ENCODE measurements at regions not wholly inside any gene's neighbourhood (a gene's known extent, or its start where the extent isn't known, plus 50 kb on each side); places are given as distances from the start of the nearest gene placed in this dataset.
A peak's percentile ranks its signal among the peaks of the same experiment; 100 is the strongest.

DNA sequence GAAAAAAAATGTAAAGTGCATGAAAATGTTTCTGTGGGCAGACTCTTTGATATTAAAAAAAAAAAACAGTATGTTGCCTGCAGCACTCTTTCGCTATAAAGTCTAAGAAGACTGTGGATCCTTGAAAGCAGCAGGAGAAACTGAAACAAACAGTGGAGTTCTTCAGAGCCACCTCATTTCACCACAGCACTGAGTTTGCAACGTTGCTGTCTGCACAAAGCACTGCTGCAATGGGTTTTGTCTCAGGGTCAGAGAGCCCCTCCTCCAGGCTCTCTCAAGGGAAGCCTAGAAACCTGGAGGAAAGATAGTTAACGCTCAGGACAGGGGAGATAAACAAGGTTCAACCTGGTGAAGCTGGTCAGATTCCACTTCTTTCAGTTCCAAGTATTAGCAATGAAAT is 248.7 kb downstream of the EFNB2 start:
- H2AFZ ChIP-seq (ENCODE audit: low read length), result peak overlapping the region; percentile 18; the same call in 1 of the 2 replicates
- POLR2A ChIA-PET (ENCODE audit: partially characterized antibody), result no interaction called here

More for the DNA sequence above, 248.7 kb downstream of the EFNB2 start:
- Histone ChIP-seq H2BK12ac (ENCODE audit: low read depth, low read length) (no peak overlapping the region), H3K27me3 (replicated peaks in 1 of 4; ENCODE audit: control insufficient read depth in 3 of 4, extremely low read depth in 1 of 4, insufficient read depth in 3 of 4, low read length in 3 of 4) (no peaks in the 10 kb centered on the region), H2BK20ac (ENCODE audit: low read length) (no peak overlapping the region), H3K14ac (ENCODE audit: insufficient read length) (no peak overlapping the region), H3K4me3 (ENCODE audit: extremely low read depth in 1 of 4, insufficient read depth in 2 of 4, low read depth in 3 of 4, low read length in 4 of 4) (no peak overlapping the region), H3K79me2 (ENCODE audit: control insufficient read depth in 1 of 2, insufficient read depth in 2 of 2, low read length in 2 of 2) (no peaks in the 10 kb centered on the region), H3K56ac (replicated peaks; ENCODE audit: insufficient read length, low read depth, low read length) (no peak overlapping the region), H3K36me3 (ENCODE audit: control insufficient read depth in 2 of 4, insufficient read depth in 4 of 4, low read length in 3 of 4) (no peaks in the 10 kb centered on the region), H3K79me1 (ENCODE audit: low read depth, low read length) (no peaks in the 10 kb centered on the region), H3K4me2 (ENCODE audit: insufficient read depth in 1 of 2, low read depth in 2 of 2, low read length in 2 of 2) (no peak overlapping the region), H3K9me3 (ENCODE audit: insufficient read depth in 2 of 2, low read depth in 1 of 2, low read length in 1 of 2) (no peaks in the 10 kb centered on the region), H4K91ac (replicated peaks; ENCODE audit: insufficient read length, low read length) (no peak overlapping the region), H3K23ac (ENCODE audit: insufficient read length) (no peak overlapping the region), H3K9ac (replicated peaks in 1 of 4; ENCODE audit: extremely low read depth in 1 of 4, low read depth in 3 of 4, low read length in 3 of 4) (no peak overlapping the region), H2BK15ac (ENCODE audit: low read length) (no peak overlapping the region), H3K23me2 (ENCODE audit: low read depth, low read length) (no peaks in the 10 kb centered on the region), H4K5ac (ENCODE audit: insufficient read length, low read depth, low read length) (no peak overlapping the region), H3K4me1 (replicated peaks in 1 of 4; ENCODE audit: control insufficient read depth in 3 of 4, insufficient read depth in 4 of 4, low read length in 3 of 4) (peaks cover 0 to 3% (median 0%) of the 10 kb centered on the region in 4 experiments; a peak in 2 of 7 replicates), H4K20me1 (replicated peaks in 1 of 2; ENCODE audit: control insufficient read depth in 1 of 2, insufficient read depth in 2 of 2, low read length in 2 of 2) (no peaks in the 10 kb centered on the region), H3K18ac (ENCODE audit: extremely low read depth, low read length) (no peak overlapping the region), H3K4ac (replicated peaks; ENCODE audit: insufficient read length, low read depth, low read length) (no peak overlapping the region), H2BK120ac (replicated peaks; ENCODE audit: low read depth, low read length) (no peak overlapping the region), H3K27ac (ENCODE audit: low read depth, low read length) (no peak overlapping the region), H2BK5ac (ENCODE audit: low read depth, low read length) (no peak overlapping the region), H4K8ac (ENCODE audit: extremely low read depth, insufficient read depth, low read length) (no peak overlapping the region), H2AK5ac (ENCODE audit: low read depth, low read length) (no peak overlapping the region)
- CTCF ChIA-PET (ENCODE audit: partially characterized antibody), result interaction anchor here (1.2 kb wide), 1 partner anchor 63 kb away, joined by 3 read pairs; no protein-coding TSS in a partner anchor
- TF ChIP-seq RAD21 (IDR thresholded peaks at IDR 0.05 in 1 of 2, conservative IDR thresholded peaks at IDR 0.05 in 1 of 2; ENCODE audit: low read depth in 2 of 2, low read length in 2 of 2) (peak in 1 of 2 experiments; percentile 15; a peak in 1 of 4 replicates), ASH2L (IDR thresholded peaks at IDR 0.05; ENCODE audit: low read length) (no peak), TCF12 (IDR thresholded peaks at IDR 0.05; ENCODE audit: low read depth, low read length) (no peak), FOSL1 (IDR thresholded peaks at IDR 0.05; ENCODE audit: insufficient read depth, low read depth, low read length) (no peak), POLR2AphosphoS5 (IDR thresholded peaks at IDR 0.05; ENCODE audit: low read depth, low read length) (no peak)
- WGBS, 2 experiments (ENCODE audit: extremely low coverage in 1 of 2, insufficient coverage in 1 of 2, insufficient read length in 1 of 2, insufficient replicate concordance in 2 of 2, low coverage in 1 of 2, low lambda C conversion rate in 2 of 2, missing lambda C conversion rate in 1 of 2), result 55% methylated on average over 3 of the region's 3 CpGs; no CpG with 5 or more reads in 1 of the 2 experiments
- FAIRE-seq (no peak), DNase-seq (ENCODE audit: low read depth in 1 of 2, low spot score in 2 of 2) (no peak)
